ENCODE measurements at regions not wholly inside any gene's neighbourhood (a gene's known extent, or its start where the extent isn't known, plus 50 kb on each side); places are given as distances from the start of the nearest gene placed in this dataset.

DNA sequence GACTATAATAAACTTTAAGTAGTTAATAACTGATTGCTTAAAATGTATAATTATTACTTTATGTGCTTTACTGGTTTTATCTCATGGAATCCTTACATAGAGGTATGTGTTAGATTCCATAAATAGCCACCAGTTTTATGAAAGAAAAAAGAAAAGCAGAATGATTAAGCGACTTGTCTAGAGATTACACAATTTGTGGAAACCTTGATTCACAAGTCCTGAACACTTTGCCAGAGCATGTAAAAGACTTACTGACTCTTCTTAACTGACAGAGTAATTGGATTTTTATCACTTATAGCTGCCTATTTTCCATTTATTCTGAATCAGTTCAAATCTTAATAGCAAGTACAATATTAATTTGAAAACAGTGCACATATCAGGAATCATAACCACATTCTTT, 448.7 kb upstream of the NETO1 start:
- ATAC-seq (ENCODE audit: low read depth in 2 of 2) (no peak), DNase-seq (no peak)
- no peaks in the 10 kb centered on the region for H3K36me3 Mint-ChIP-seq
- Histone ChIP-seq H3K27me3 (ENCODE audit: control insufficient read depth, insufficient read depth, low read length) (no peaks in the 10 kb centered on the region), H3K36me3 (ENCODE audit: control insufficient read depth, insufficient read depth, low read length) (no peaks in the 10 kb centered on the region), H3K4me3 (ENCODE audit: low read depth, low read length) (no peak overlapping the region), H3K27ac (ENCODE audit: insufficient read depth, low read length, poor library complexity, severe bottlenecking) (no peak overlapping the region), H3K4me1 (ENCODE audit: control insufficient read depth, insufficient read depth, low read length, poor library complexity, severe bottlenecking) (no peaks in the 10 kb centered on the region), H3K9me3 (ENCODE audit: control insufficient read depth in 2 of 2, low read length in 2 of 2) (no peaks in the 10 kb centered on the region)
- no peaks in the 10 kb centered on the region for H3K27me3 Mint-ChIP-seq
- no peak overlapping the region for H3K27ac Mint-ChIP-seq
- H3K4me3 Mint-ChIP-seq = no peak overlapping the region
- H3K9me3 Mint-ChIP-seq = peaks cover under 1 to 11% (median 3%) of the 10 kb centered on the region in 7 donors
- no peaks in the 10 kb centered on the region for H3K4me1 Mint-ChIP-seq

DNA sequence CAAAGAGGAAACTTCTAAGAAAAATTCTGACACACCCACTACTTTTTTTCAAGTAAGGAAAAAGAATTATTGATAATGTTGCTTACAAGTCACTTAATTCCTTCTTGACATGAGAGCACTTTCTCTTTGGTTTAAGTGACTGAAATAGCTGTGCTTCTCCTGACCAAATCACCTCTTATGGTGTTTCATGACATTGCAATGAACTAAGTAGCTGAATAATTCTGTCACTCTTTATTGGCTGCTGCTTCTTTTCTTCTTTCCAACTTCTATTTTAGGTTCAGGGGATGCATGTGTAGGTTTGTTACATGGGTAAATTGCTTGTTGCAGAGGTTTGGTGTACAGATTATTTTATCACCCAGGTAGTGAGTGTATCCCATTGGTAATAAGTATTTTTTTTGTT, 447.6 kb upstream of the NETO1 start:
- Mint-ChIP-seq H3K4me3 (no peak overlapping the region), H3K27me3 (no peaks in the 10 kb centered on the region), H3K27ac (no peak overlapping the region), H3K9me3 (peaks cover 2 to 15% (median 5%) of the 10 kb centered on the region in 7 donors), H3K4me1 (no peaks in the 10 kb centered on the region), H3K36me3 (no peaks in the 10 kb centered on the region)
- no peak overlapping the region for H3K4me3 ChIP-seq (ENCODE audit: low read depth, low read length)
- H3K36me3 ChIP-seq (ENCODE audit: control insufficient read depth, insufficient read depth, low read length) = no peaks in the 10 kb centered on the region
- no peak for DNase-seq
- H3K4me1 ChIP-seq (ENCODE audit: control insufficient read depth, insufficient read depth, low read length, poor library complexity, severe bottlenecking) = no peaks in the 10 kb centered on the region
- H3K27ac ChIP-seq (ENCODE audit: insufficient read depth, low read length, poor library complexity, severe bottlenecking) = no peak overlapping the region
- H3K27me3 ChIP-seq (ENCODE audit: control insufficient read depth, insufficient read depth, low read length) = no peaks in the 10 kb centered on the region
- no peaks in the 10 kb centered on the region for H3K9me3 ChIP-seq (ENCODE audit: control insufficient read depth in 2 of 2, low read length in 2 of 2)
- no peak for ATAC-seq (ENCODE audit: low read depth in 2 of 2)

DNA sequence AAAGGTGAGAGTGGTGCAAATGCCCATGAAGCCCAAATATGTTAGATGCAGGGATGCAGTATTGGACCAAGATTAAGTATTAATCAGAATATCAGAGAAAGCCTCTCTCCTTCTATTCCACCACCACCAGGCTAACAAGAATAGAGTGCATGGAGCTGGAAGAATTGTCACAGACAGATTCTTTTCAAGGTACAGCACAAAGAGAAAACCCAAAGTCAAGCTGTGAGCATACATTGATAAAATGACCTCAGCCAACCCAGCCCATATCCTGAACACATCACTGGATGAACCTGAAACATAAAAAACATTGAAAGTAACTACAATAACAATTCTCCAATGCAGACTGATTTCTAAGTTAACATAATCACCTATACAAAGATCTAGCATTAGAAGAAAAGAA, 445.7 kb upstream of the NETO1 start:
- peaks cover 0 to 3% of the 10 kb centered on the region in 2 experiments for H3K9me3 ChIP-seq (ENCODE audit: control insufficient read depth in 2 of 2, low read length in 2 of 2)
- no peak overlapping the region for H3K4me3 Mint-ChIP-seq
- ATAC-seq (ENCODE audit: low read depth in 2 of 2) = no peak

DNA sequence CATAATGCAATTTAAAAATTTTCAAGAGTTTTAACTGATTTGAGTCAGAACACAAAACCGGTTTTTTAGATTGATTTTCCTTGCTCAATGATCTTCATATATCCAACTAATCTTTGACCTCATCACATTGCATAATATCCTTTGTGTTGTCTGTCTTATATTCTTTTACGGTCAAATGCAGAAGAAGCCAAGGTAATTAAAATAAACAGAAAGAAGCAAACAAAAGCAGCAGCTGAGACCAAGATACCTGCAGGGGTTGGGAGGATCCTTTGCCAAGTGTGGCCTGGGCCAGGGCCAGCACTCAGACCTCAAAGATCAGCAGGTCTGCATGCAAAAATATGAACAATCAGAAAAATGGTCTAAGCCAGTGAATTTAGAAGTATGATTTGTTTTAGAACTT, 428.9 kb upstream of the NETO1 start:
- no peaks in the 10 kb centered on the region for H3K36me3 ChIP-seq (ENCODE audit: control insufficient read depth, insufficient read depth, low read length)
- no peak for ATAC-seq (ENCODE audit: low read depth in 2 of 2)
- H3K4me1 ChIP-seq (ENCODE audit: control insufficient read depth, insufficient read depth, low read length, poor library complexity, severe bottlenecking) = no peaks in the 10 kb centered on the region

More for the DNA sequence above, 445.7 kb upstream of the NETO1 start:
- Histone ChIP-seq H3K4me1 (ENCODE audit: control insufficient read depth, insufficient read depth, low read length, poor library complexity, severe bottlenecking) (no peaks in the 10 kb centered on the region), H3K27ac (ENCODE audit: insufficient read depth, low read length, poor library complexity, severe bottlenecking) (no peak overlapping the region), H3K27me3 (ENCODE audit: control insufficient read depth, insufficient read depth, low read length) (no peaks in the 10 kb centered on the region), H3K4me3 (ENCODE audit: low read depth, low read length) (no peak overlapping the region), H3K36me3 (ENCODE audit: control insufficient read depth, insufficient read depth, low read length) (no peaks in the 10 kb centered on the region)
- Mint-ChIP-seq H3K9me3 (peaks cover 0 to 11% (median 4%) of the 10 kb centered on the region in 7 donors), H3K36me3 (no peaks in the 10 kb centered on the region), H3K27me3 (no peaks in the 10 kb centered on the region), H3K4me1 (no peaks in the 10 kb centered on the region), H3K27ac (no peak overlapping the region)
- no peak for DNase-seq

DNA sequence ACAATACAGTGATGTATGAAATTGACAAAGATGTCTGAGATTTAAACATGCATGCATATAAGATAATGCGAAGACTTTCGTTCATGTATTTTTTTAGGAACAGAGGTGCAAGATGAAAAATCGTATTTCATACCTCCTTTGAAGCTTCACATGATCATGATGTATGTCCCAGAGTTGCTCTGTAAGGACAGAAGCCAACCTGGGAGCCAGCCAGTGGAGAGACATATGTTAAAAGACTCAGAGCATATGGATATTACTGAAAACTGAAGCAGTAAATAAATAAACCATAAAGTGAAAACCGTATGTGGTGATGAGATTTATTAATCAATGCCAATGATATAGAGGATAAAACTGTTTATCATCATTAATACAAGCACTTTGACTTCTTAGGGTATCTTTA, 424.4 kb upstream of the NETO1 start:
- Mint-ChIP-seq H3K27ac (no peak overlapping the region), H3K9me3 (peaks cover 0 to 14% (median 4%) of the 10 kb centered on the region in 7 donors), H3K4me3 (no peak overlapping the region), H3K36me3 (no peaks in the 10 kb centered on the region), H3K4me1 (no peaks in the 10 kb centered on the region), H3K27me3 (no peaks in the 10 kb centered on the region)
- H3K9me3 ChIP-seq (ENCODE audit: control insufficient read depth in 2 of 2, low read length in 2 of 2) = no peaks in the 10 kb centered on the region
- H3K4me1 ChIP-seq (ENCODE audit: control insufficient read depth, insufficient read depth, low read length, poor library complexity, severe bottlenecking) = no peaks in the 10 kb centered on the region
- no peak for DNase-seq
- H3K36me3 ChIP-seq (ENCODE audit: control insufficient read depth, insufficient read depth, low read length) = no peaks in the 10 kb centered on the region
- H3K4me3 ChIP-seq (ENCODE audit: low read depth, low read length) = no peak overlapping the region
- H3K27ac ChIP-seq (ENCODE audit: insufficient read depth, low read length, poor library complexity, severe bottlenecking) = no peak overlapping the region
- H3K27me3 ChIP-seq (ENCODE audit: control insufficient read depth, insufficient read depth, low read length) = no peaks in the 10 kb centered on the region
- ATAC-seq (ENCODE audit: low read depth in 2 of 2) = no peak

More for the DNA sequence above, 428.9 kb upstream of the NETO1 start:
- Mint-ChIP-seq H3K27ac (no peak overlapping the region), H3K9me3 (peaks cover 0 to 14% (median 2%) of the 10 kb centered on the region in 7 donors), H3K27me3 (no peaks in the 10 kb centered on the region), H3K4me3 (no peak overlapping the region), H3K4me1 (no peaks in the 10 kb centered on the region), H3K36me3 (no peaks in the 10 kb centered on the region)
- no peak overlapping the region for H3K27ac ChIP-seq (ENCODE audit: insufficient read depth, low read length, poor library complexity, severe bottlenecking)
- H3K27me3 ChIP-seq (ENCODE audit: control insufficient read depth, insufficient read depth, low read length) = no peaks in the 10 kb centered on the region
- DNase-seq = no peak
- peaks cover 0 to 1% of the 10 kb centered on the region in 2 experiments for H3K9me3 ChIP-seq (ENCODE audit: control insufficient read depth in 2 of 2, low read length in 2 of 2)
- no peak overlapping the region for H3K4me3 ChIP-seq (ENCODE audit: low read depth, low read length)

DNA sequence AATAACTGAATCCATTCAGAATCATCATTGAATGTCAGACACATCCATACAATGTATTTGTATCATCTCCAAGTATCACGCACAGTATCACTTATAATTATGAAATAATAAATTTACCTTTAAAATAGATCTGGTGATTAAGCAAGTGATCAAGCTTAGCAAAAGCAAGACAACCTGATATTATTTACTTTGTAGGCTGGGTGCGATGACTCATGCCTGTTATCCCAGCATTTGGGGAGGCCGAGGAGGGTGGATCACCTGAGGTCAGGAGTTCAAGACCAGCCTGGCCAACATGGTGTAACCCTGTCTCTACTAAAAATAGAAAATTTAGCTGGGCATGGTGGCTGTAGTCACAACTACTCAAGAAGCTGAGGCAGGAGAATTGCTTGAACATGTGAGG, 421.0 kb upstream of the NETO1 start:
- ATAC-seq (ENCODE audit: low read depth in 2 of 2) (no peak), DNase-seq (no peak)
- H3K4me3 ChIP-seq (ENCODE audit: low read depth, low read length) = no peak overlapping the region
- Mint-ChIP-seq H3K27me3 (no peaks in the 10 kb centered on the region), H3K9me3 (peaks cover 0 to 8% (median 3%) of the 10 kb centered on the region in 7 donors), H3K4me3 (no peak overlapping the region), H3K4me1 (no peaks in the 10 kb centered on the region), H3K27ac (no peak overlapping the region), H3K36me3 (no peaks in the 10 kb centered on the region)
- no peak overlapping the region for H3K27ac ChIP-seq (ENCODE audit: insufficient read depth, low read length, poor library complexity, severe bottlenecking)
- H3K9me3 ChIP-seq (ENCODE audit: control insufficient read depth in 2 of 2, low read length in 2 of 2) = no peaks in the 10 kb centered on the region
- H3K27me3 ChIP-seq (ENCODE audit: control insufficient read depth, insufficient read depth, low read length) = no peaks in the 10 kb centered on the region
- H3K4me1 ChIP-seq (ENCODE audit: control insufficient read depth, insufficient read depth, low read length, poor library complexity, severe bottlenecking) = no peaks in the 10 kb centered on the region
- no peaks in the 10 kb centered on the region for H3K36me3 ChIP-seq (ENCODE audit: control insufficient read depth, insufficient read depth, low read length)

DNA sequence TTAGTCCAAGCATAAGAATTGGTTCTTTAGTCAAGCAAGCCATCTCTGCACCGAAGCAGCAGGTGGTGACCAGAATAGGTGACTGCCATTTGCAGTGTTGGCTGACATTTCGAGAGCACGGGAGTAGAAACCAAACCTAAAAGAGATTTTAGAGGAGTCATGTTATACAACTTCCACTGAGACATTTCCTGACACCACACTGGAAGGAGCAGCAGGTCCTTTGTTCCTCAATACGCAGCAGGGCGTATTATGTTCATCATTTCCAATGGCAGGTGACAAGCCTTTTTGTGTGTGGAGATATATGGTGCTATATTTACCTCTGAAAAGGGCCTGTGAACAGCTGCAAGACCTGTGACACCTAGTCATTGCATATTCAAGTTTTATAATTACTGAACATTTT, 418.8 kb upstream of the NETO1 start:
- Mint-ChIP-seq H3K9me3 (peaks cover 0 to 6% (median 4%) of the 10 kb centered on the region in 7 donors), H3K27ac (no peak overlapping the region), H3K27me3 (no peaks in the 10 kb centered on the region), H3K4me1 (no peaks in the 10 kb centered on the region), H3K4me3 (no peak overlapping the region), H3K36me3 (no peaks in the 10 kb centered on the region)
- Histone ChIP-seq H3K4me1 (ENCODE audit: control insufficient read depth, insufficient read depth, low read length, poor library complexity, severe bottlenecking) (no peaks in the 10 kb centered on the region), H3K9me3 (ENCODE audit: control insufficient read depth in 2 of 2, low read length in 2 of 2) (no peaks in the 10 kb centered on the region), H3K36me3 (ENCODE audit: control insufficient read depth, insufficient read depth, low read length) (no peaks in the 10 kb centered on the region), H3K27ac (ENCODE audit: insufficient read depth, low read length, poor library complexity, severe bottlenecking) (no peak overlapping the region), H3K4me3 (ENCODE audit: low read depth, low read length) (no peak overlapping the region), H3K27me3 (ENCODE audit: control insufficient read depth, insufficient read depth, low read length) (no peaks in the 10 kb centered on the region)
- no peak for ATAC-seq (ENCODE audit: low read depth in 2 of 2)
- DNase-seq = no peak

DNA sequence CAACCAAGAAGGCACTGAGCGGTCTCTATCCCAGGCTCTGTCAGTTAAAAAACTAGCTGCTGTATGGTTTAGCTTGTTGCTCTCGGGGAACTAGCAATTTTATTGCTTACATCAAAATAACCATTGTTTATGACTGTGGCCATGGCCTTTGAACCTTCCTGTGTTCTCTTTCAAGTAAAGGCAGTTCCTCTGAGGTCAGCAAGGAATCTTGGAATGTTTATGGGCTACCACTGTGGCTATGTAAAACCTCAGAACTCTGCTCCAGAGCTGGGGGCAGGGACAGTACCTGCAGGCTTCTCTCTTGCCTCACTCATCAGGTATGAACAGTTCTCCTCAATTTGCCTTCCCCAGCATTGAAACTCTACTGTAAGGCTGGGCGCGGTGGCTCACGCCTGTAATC, 416.0 kb upstream of the NETO1 start:
- Mint-ChIP-seq H3K27ac (no peak overlapping the region), H3K4me1 (peaks cover 0 to 5% (median 0%) of the 10 kb centered on the region in 4 donors), H3K4me3 (no peak overlapping the region), H3K9me3 (peaks cover 0 to 18% (median 4%) of the 10 kb centered on the region in 7 donors), H3K27me3 (no peaks in the 10 kb centered on the region), H3K36me3 (no peaks in the 10 kb centered on the region)
- DNase-seq (no peak), ATAC-seq (ENCODE audit: low read depth in 2 of 2) (no peak)
- H3K4me1 ChIP-seq (ENCODE audit: control insufficient read depth, insufficient read depth, low read length, poor library complexity, severe bottlenecking) = no peaks in the 10 kb centered on the region
- H3K27ac ChIP-seq (ENCODE audit: insufficient read depth, low read length, poor library complexity, severe bottlenecking) = no peak overlapping the region
- H3K36me3 ChIP-seq (ENCODE audit: control insufficient read depth, insufficient read depth, low read length) = no peaks in the 10 kb centered on the region
- H3K9me3 ChIP-seq (ENCODE audit: control insufficient read depth in 2 of 2, low read length in 2 of 2) = no peaks in the 10 kb centered on the region
- no peaks in the 10 kb centered on the region for H3K27me3 ChIP-seq (ENCODE audit: control insufficient read depth, insufficient read depth, low read length)
- H3K4me3 ChIP-seq (ENCODE audit: low read depth, low read length) = no peak overlapping the region
